ENCODE measurements at regions not wholly inside any gene's neighbourhood (a gene's known extent, or its start where the extent isn't known, plus 50 kb on each side); places are given as distances from the start of the nearest gene placed in this dataset.

DNA sequence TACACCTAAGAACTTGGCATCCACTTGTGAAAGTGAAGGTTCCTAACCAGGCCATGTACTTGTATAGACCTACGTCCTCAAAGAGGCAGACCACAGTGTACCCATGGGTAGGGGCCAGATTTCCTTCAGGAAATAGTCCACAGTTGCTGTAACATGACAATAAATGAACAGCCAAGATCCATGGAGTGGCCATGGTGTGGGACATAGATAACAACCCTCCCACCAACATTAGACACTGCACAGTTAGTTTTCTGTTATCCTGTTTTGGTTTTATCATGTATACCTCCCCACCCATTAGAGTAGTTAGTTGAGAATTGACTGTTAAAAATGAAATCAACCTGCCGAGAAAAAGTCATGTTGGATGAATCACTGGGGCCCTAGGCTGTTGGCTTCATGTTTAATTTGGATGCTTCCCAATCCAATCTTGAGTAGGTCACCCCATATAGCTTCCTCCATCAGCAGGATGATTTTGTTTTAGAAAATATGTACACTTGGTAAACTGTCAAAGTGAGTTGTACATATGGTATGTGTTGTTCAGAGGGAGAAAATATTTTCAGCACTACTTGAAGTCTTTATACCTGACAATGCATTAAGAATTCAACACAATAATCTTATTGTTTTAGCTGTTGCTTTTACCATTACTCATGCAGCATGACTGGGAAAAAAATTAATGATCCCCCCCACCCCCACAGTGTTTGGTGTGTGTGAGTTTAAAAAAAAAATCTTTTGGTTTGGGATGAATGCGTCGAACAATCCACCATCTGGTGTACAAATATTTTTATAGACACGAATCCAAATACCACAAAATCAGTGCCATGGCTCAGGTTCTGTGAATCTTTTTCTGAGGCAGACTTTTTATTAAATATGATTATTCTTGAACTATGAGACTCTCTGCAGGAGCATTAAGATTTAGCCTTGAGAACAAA, 88.3 kb upstream of the ARHGAP29 start:
- peak; percentile 87 for DNase-seq

DNA sequence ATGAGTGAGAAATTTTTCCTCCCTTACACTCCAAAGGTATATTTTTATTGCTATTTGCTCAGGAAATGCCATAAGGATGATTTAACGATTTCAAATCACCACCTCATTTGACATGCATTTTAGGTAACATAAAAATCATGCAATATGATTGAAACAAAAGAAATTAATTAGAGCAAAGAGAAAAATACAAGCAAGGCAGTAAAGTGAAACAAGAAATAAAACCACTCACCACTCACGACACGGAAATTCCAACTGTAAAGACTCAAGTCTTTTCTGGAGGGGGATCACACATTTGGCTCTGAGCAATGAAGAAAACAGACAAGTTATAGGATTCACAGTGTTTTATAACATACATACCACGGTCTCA, 86.8 kb upstream of the ARHGAP29 start:
- DNase-seq: no peak

DNA sequence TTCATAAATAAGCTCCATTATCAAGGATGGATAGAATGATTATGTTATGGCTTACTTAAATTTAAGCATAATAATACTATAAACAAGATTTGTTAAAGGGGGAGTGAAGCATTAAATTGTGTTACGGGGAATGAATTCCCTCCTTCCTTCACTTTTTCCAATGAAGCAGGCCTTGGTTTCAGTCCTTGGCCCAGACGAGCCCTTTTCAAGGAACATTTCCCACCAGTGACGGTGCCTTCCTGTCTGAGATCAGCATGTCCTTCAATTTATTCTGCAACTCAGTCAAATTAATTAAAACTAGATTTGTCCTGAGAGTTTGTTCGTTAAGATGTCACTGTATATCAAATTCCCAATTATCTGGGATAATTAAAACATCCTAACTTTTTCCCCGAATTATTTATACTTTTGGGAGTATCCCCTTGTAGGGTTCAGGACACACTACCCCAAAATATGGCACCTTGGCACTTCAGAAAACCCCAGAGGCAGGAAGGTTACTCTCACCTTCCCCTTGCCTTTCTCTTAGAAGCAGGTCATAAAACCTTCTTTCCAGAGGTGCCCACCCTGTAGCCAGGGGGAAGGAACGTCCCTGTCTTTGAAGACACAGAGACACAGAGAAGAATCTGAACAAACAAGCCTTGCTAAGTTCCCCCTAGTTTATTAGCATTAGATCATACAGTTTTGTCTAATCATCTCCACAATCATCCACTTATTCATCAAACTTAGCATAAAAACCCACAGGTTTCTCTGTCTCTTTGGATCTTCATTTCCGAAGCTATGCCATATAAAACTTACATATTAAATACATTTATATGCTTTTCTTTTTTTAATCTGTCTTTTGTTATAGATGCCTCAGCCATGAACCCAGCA, 86.2 kb upstream of the ARHGAP29 start:
- DNase-seq: no peak

DNA sequence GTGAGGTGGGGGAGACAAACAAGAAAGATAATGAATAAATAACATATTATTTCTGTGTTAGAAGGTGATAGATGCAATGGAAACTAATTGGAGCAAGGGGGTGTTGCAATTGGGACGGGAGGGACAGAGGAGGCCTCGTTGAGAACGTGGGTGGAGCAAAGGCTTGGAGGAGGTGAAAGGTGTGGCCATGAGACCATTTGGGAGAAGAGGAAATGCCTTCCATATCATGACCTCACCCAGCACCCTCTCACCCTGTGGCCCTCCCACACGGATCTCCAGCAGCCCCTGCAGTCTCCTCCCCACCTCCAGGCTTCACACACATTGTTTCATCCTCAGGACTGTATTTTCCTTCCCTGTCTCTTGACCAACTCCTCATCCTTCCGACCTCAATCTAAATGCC, 85.3 kb upstream of the ARHGAP29 start:
- no peak for DNase-seq

DNA sequence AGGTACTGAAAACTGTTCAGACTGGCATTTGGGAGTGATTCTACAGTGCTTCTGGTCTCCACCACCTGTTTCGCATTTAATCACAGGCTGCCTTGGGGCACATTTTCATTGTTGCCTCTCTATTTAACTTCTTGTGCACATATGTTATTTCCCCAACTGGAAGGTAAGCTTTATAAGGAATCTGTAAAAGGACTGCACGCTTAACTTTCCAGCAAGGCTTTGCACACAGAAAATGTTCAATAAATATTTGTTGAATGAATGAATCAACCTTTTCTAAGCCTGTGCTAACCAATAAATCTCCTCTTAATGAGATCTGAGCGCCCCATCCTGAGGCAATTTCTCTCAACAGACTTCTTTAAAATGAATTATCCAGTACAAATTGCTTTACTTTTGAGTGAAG, 84.3 kb upstream of the ARHGAP29 start:
- peak; percentile 58 for DNase-seq

DNA sequence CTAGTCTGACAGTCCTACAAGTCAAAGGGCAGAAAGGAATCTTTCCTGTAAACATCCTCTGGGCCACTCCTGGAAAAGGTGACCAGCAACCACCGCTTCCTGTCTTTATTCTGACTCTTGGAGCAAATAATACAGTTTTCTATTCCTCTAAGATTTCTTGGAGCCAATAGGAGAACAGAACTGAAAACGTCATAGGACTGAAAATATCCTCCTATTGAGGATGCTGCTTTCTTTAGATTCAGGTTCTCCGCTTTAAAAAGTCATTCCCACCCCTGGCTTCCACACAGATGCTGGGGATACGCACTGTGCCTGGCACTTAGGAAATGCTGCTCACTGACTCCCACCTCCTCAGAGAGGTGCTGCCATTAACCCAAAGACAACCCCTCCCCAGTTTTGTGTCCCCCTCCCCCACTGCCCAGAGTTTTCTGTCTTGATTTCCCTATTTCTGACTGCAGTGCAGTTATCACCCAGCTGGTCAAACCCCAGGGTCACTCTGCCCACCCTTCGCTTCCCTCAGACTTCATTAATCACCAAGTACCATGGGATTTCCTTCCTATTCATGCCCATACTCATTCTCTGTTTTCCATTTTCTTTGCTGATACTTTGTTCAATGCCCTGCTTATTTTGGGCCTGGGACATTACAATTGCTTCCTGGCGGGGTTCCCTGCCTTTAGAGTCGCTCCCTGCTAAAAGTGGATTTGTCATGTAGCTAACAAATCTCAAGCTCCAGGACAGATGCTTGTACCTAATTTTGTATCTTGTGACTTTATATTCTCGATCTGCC, 82.1 kb upstream of the ARHGAP29 start:
- no peak for DNase-seq

DNA sequence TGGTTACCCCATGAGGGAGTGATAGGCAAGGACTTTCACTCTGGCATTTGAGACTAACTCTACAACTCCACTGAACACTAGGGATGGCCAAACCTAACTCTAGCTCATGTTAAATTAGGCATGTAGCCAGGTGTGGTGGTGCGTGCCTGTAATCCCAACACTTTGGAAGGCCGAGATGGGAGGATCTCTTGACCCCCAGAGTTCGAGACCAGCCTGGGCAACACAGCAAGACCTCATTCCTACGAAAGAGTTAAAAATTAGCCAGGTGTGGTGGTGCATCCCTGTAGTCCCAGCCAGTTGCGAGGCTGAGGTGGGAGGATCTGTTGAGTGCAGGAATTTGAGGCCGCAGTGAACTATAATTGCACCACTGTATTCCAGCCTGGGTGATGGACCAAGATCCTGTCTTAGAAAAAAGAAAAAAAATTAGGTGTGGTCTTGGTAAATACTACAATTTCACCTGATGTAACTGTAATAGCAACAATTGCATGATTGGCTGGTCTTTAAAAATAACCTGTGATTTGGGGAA, 81.2 kb upstream of the ARHGAP29 start:
- no peak for DNase-seq

DNA sequence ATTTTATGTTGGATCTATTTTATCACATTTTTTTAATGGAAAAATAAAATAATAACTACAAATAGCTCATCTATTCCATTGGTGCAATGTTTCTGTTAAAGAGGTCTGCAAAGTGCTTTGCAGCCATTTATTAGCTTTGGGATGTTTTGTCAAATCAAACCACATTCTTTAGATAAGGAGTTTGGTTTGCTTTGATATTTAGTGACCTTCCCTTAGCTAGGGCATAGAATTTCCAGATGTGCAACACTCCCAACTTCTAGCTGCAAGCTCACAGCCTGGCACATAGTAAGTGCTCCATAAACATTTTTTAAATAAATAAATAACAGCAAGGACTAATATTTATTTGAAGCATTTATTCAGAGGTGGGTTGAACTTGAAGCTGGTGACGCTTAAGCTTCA, 80.4 kb upstream of the ARHGAP29 start:
- DNase-seq: no peak

DNA sequence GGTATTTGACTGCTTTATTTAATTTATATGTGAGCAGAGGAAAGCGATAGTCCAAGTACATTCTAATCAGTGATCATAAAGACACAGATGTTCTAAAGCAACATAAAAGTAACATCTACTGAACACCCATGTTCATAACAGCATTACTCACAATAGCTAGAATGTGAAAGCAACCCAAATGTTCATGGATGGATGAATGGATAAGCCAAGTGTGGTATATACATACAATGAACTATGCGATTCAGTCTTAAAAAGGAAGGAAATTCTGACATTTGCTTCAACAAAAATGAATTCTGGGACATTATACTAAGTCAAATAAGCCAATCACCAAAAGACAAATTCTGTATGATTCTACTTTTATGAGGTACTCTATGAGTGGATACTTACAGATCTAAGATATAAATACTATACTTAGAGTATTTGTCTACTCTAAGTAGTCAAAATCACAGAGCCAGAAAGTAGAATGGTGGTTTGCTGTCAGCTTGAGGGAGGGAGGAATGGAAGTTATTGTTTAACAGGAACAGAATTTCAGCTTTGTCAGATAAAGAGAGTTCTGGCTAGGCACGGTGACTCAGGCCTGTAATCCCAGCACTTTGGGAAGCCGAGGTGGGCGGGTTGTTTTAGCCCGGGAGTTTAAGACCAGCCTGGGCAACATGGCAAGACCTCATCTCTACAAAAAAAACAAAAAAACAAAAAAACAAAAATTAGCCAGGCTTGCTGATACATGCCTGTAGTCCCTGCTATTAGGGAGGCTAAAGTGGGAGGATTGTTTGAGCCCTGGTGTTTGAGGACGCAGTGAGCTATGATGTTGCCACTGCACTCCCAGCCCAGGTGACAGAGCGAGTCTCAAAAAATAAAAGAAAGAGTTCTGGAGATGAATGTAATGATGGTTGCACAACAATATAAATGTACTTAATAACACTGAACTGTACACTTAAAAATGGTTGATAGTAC, 79.7 kb upstream of the ARHGAP29 start:
- DNase-seq: no peak

DNA sequence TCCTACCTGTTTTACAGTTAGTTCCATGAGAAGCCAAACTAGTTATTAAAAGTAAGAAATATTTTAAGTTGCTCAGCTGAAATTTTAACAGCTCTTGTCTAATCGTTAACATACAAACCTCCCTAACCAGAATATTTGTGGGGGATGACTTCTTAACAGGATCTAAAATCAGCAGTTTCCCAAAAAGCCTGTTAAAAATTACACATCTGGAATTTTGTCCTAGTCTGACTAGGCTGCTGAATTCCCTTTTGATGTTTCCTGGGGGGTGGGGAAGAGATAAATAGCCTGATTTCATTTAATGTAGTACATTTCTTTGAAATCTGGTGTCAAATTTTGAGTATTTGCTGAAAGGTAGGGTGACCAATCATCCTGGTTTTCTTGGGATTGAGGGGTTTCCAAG, 78.8 kb upstream of the ARHGAP29 start:
- no peak for DNase-seq

DNA sequence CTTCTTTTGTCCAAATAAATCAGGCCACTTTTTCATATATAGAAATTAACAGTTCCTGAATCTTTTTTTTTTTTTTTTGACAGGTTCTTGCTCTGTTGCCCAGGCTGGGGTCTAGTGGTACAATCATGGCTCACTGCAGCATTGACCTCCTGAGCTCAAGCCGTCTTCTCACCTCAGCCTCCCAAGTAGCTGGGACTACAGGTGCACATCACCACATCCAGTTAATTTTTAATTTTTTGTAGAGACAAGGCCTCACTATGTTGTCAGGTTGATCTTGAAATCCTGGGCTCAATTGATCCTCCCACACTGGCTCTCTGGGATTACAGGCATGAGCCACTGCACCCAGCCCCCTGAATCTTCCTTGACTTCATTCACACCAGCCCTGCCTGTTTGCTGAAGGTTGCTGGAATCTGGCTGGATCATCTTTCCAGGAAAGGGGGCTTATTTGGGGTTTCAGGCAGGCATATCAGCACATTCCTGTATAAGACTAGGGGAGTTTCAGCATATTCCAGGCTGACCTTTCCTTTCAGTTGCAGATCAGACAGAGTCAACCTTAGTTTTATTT, 78.2 kb upstream of the ARHGAP29 start:
- DNase-seq: no peak

DNA sequence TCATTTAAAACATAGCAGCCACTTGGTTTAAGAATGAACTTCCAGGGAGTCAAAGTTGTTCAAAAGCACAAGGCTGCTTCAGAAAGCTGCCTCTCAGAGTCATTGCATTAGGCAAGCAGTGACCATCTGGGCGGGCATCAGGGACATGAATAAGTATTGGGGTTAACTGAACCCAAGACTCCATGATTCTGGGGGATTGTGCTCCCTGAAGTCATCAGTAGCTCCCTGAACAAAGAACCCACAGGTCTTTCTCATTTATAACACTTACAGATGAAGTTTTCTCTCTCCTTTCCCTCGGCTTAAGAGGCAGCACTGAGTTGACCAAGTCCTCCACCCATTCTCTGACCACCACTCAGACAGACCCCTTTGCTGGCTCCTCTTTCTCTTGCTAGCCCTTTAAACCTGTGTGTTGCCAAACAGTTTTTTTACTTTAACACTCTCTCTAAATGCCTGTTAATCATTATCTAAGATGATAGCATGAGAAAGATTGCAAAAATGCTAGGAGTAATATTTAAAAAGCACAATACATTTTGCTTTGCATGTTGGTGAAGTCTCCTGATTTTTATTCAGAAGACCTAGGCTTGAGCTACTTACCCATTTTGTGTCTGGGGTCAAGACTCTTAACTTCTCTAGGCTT, 77.0 kb upstream of the ARHGAP29 start:
- DNase-seq: no peak

DNA sequence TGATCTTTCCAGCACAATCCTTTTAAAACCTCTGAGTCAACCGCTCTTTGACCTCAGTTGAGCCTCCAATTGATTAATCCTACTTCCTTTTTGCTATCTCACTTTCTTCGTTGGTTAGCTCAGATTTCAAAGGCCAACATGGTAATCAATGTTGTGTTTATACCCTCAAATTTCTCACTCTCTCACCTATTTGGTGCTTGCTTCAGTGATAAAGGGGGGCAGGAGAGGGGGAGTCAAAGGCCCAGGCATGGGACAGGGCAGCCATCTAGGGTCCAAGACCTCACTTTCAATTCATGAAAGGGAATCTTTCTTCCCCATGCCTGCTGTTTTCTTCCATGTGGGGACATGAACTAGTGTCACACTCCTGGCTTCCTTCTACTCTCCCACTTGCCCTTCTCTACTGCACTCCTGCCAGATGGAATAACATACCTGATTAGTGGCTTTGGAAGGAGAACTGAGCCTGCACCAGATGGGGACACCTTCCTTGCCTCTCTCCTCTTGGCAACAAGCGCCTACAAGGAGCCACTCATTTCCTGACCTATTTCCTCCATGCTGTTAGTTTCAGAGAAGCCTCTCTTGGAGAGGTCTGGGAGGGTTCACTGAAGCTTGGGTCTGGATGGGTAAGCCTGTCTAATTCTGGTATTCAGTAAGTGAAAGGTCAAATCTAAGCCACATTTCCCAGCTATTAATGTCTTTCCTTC, 73.3 kb upstream of the ARHGAP29 start:
- DNase-seq: no peak

DNA sequence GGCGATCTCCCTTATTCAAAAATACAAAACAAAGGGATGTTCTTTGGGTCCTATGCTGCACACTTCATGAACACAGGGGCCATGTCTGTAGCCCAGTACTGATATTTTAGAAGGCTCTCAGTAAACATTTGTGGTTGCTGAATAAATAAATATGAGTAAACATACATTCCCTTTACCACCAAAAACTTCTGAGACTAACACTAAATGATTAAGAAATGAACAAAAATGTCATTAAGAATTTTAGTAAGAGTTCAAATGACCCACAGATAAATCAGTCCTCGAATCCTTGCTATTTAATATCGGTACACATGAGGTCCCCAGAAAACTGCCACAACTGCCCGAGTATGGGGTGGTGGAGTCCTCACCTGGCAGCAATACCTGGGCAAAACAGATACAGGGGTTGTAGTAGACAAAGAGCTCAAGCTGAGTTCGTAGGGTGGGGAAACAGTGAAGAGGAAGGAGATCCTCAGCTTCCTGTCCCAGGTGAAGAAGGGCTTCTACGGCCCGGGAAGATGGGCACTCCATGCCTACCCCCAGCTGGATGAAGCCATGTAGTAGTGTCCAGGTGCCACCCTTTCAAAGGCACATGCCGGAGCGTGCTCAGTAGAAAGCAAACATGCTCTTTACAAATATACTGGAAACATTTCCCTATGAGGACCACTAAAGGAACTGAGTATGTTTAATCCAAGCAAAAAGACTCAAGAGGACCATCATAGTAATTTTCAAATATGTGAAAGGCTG, 72.6 kb upstream of the ARHGAP29 start:
- DNase-seq: no peak

DNA sequence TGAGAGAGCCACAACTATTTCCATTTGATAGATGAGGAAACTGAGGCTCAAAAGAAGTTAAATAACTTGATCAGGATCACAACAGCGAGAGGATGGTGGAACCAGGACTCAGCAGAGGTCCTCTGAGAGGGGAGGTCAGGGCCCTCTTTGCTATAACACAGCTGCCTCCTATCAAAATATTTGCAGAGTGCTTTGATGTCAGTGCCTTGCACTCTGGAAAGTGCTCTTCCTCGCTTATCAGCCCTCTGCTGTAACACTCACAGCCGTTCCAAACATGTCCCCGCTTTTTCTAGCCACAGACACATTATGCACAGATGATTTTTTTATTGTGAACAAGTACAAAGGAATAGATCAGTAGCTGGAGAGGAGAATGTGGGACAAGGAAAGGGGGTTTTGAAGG, 71.8 kb upstream of the ARHGAP29 start:
- DNase-seq: no peak

DNA sequence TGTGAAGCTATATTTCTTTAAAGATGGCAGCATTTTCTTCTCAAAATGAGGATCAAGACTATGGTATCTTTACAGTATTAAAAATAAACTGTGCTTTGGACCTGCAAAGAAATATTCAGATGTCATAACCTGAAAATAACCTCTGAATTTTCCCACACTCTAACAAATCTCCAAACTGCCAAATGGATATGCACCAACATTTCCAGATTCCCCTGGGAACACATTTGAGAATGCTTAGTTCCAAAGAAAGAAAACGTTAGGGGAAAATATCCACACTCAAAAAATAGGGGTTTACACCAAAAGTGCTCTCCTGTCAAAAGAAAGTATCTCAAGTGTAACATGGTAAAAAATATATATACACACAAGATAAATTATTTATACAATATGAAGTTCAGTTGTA, 69.1 kb upstream of the ARHGAP29 start:
- DNase-seq: no peak

DNA sequence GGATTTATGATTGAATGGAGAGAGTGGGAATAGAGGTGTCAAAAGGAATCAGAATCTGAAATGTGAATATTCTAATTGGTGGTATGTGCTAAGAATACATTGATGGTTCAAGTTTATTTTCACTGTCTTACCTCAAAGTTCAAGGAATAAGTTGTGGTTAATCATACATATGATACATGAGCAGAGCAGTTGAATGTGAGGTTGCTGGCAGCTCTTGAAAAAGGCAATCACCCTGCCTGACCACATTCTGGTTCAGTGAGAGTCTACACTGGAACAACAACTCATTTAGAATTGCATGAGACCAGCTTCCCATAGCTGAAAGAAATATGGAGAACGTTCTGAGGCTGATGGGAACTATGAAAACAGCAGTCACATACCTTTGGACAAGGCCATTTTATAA, 68.3 kb upstream of the ARHGAP29 start:
- DNase-seq: no peak

DNA sequence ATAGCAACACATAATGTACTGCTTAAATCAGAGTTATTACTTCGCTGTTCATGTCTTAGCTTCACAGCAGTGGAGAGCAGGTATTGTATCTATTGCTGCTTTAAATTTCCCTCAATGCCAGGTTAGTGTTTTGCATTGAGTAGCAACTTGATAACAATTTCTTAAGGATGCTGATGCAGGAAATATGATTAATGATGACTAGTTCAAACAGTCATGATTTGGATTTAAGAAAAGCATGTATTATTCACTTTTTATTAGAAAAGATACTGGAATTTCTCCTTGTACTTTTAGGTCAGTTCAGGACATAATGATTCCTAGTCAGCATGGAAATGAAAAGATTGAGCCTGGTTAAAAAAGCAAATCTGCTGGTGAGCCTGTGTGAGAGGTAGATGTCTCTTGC, 67.2 kb upstream of the ARHGAP29 start:
- DNase-seq: no peak

DNA sequence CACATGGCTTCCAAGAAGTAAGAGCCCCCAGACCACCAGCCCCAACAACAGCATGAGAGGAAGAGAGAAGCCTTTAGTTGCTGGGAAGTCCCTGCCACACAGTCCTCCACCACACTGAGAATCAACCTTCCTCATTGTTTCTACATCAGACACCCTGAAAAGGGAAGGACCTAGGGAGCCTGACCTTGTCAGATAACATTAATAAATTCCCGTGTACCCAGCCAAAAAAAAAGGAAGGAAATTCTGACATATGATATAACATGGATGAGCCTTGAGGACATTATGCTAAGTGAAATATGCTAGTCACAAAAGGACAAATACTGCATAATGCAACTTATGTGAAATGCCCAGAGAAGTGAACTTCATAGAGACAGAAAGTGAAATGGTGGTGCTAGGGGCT, 65.6 kb upstream of the ARHGAP29 start:
- no peak for DNase-seq

DNA sequence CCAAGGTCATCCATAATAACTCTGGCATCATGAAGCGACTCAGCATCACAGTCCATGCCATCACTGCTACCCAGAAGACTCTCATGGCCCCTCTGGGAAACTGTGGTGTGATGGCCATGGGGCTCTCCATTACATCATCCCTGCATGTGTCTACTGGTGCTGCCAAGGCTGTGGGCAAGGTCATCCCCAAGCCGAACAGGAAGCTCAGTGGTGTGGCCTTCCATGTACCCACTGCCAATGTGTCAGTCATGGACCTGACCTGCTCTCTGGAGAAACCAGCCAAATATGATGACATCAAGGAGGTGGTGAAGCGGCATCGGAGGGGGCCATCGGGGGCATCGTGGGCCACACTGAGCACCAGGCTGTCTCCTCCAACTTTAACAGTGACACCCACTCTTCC, 65.1 kb upstream of the ARHGAP29 start:
- DNase-seq: no peak

All from NCI-H1694 treated with DMSO at 0.1 percent for 48 hours (cell line).